ENCODE measurements at regions not wholly inside any gene's neighbourhood (a gene's known extent, or its start where the extent isn't known, plus 50 kb on each side); places are given as distances from the start of the nearest gene placed in this dataset.

DNA sequence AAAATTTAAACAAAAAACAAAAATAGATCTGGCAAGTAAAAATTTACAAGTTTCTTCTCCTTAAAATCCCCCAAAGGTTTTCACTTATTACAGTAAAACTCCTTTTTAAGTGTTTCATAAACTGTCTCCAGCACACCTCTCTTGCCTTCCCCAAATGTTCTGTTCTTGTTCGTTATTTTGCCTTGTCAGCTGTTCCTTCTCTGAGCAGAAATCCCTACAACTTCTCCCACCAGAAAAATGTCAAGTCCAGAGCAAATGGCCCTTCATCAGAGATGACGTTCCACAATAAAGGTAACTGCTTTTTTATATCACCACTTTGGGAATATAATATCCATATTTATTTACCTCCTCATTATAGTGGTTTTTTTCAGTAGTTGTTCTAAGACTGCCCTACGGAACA is 432.1 kb downstream of the ADAM29 start:
- TF ChIP-seq CBFB (CRISPR knock-in tag; IDR thresholded peaks at IDR 0.05; ENCODE audit: low read depth) = no peak
- TF ChIP-seq, protein P1, sequence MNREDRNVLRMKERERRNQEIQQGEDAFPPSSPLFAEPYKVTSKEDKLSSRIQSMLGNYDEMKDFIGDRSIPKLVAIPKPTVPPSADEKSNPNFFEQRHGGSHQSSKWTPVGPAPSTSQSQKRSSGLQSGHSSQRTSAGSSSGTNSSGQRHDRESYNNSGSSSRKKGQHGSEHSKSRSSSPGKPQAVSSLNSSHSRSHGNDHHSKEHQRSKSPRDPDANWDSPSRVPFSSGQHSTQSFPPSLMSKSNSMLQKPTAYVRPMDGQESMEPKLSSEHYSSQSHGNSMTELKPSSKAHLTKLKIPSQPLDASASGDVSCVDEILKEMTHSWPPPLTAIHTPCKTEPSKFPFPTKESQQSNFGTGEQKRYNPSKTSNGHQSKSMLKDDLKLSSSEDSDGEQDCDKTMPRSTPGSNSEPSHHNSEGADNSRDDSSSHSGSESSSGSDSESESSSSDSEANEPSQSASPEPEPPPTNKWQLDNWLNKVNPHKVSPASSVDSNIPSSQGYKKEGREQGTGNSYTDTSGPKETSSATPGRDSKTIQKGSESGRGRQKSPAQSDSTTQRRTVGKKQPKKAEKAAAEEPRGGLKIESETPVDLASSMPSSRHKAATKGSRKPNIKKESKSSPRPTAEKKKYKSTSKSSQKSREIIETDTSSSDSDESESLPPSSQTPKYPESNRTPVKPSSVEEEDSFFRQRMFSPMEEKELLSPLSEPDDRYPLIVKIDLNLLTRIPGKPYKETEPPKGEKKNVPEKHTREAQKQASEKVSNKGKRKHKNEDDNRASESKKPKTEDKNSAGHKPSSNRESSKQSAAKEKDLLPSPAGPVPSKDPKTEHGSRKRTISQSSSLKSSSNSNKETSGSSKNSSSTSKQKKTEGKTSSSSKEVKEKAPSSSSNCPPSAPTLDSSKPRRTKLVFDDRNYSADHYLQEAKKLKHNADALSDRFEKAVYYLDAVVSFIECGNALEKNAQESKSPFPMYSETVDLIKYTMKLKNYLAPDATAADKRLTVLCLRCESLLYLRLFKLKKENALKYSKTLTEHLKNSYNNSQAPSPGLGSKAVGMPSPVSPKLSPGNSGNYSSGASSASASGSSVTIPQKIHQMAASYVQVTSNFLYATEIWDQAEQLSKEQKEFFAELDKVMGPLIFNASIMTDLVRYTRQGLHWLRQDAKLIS (CRISPR knock-in tag; IDR thresholded peaks at IDR 0.05; ENCODE audit: borderline replicate concordance) = no peak
- TF ChIP-seq, protein P2, sequence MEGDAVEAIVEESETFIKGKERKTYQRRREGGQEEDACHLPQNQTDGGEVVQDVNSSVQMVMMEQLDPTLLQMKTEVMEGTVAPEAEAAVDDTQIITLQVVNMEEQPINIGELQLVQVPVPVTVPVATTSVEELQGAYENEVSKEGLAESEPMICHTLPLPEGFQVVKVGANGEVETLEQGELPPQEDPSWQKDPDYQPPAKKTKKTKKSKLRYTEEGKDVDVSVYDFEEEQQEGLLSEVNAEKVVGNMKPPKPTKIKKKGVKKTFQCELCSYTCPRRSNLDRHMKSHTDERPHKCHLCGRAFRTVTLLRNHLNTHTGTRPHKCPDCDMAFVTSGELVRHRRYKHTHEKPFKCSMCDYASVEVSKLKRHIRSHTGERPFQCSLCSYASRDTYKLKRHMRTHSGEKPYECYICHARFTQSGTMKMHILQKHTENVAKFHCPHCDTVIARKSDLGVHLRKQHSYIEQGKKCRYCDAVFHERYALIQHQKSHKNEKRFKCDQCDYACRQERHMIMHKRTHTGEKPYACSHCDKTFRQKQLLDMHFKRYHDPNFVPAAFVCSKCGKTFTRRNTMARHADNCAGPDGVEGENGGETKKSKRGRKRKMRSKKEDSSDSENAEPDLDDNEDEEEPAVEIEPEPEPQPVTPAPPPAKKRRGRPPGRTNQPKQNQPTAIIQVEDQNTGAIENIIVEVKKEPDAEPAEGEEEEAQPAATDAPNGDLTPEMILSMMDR (IDR thresholded peaks at IDR 0.05) = no peak
- no peak for TF ChIP-seq ATF2 (CRISPR knock-in tag; IDR thresholded peaks at IDR 0.05; ENCODE audit: borderline replicate concordance, low read depth)
- TF ChIP-seq JUN (CRISPR knock-in tag; IDR thresholded peaks at IDR 0.05) = no peak
- TF ChIP-seq ZMAT4 (CRISPR knock-in tag; IDR thresholded peaks at IDR 0.05) = no peak

Data from WTC11 (cell line).